ENCODE measurements at regions not wholly inside any gene's neighbourhood (a gene's known extent, or its start where the extent isn't known, plus 50 kb on each side); places are given as distances from the start of the nearest gene placed in this dataset.
"Not testable (repeated sequence)": the region's sequence is repeated elsewhere in the genome, so short reads cannot be mapped to it uniquely, and the experiment has no call there.

DNA sequence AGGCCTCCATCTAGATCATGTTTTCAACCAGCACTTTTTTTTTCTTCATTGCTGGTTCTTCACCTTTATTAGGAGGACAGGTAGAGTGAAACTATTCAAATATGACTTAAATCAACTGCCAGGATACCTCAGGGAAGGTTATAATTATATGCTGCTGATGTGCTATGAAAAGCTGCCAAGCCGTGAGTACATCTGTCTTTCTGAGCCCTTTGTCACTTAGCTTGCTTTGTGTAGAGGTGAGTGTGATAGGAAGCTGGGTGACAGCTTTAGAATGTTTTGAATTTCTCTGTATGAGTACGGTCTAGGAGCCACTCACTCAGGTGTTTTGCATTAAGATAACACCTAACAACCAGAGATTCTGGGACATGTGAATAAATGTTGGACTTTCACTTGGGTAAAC, 365.2 kb downstream of the OTUD1 start:
- Mint-ChIP-seq H3K9me3 (peaks cover 0 to 14% (median 0%) of the 10 kb centered on the region in 9 donors), H3K27ac (no peak overlapping the region), H3K4me1 (no peaks in the 10 kb centered on the region), H3K36me3 (no peaks in the 10 kb centered on the region), H3K27me3 (peaks cover 0 to 5% (median 1%) of the 10 kb centered on the region in 5 donors), H3K4me3 (no peak overlapping the region)
- ATAC-seq: no peak
- POLR2A ChIA-PET: no interaction called here
- DNase-seq: no peak

DNA sequence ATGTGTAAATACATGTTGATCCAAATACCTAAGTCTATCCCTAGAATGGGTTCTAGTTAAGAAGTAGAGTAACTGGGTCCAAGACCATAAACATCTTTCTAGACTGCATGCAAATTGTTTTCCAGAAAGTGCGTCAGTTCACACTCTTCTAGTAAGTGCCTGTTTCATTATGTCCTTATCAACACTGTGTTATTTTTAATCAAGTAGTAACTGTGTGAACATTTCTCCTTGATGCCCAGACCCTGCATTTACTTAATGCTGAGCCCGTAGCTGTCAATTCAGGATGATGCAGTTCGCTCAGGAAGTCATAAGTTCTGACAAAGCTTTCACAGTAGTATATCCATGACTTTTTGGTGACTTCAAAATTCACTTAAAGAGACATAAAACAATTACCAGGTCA, 374.8 kb downstream of the OTUD1 start:
- ATAC-seq (no peak), DNase-seq (no peak)
- no peaks in the 10 kb centered on the region for H3K36me3 Mint-ChIP-seq
- no peak overlapping the region for H3K4me3 Mint-ChIP-seq
- POLR2A ChIA-PET: no interaction called here
- H3K27me3 Mint-ChIP-seq: peaks cover 0 to 18% (median 3%) of the 10 kb centered on the region in 5 donors
- H3K4me1 Mint-ChIP-seq: no peaks in the 10 kb centered on the region
- H3K27ac Mint-ChIP-seq: no peak overlapping the region
- no peaks in the 10 kb centered on the region for H3K9me3 Mint-ChIP-seq

DNA sequence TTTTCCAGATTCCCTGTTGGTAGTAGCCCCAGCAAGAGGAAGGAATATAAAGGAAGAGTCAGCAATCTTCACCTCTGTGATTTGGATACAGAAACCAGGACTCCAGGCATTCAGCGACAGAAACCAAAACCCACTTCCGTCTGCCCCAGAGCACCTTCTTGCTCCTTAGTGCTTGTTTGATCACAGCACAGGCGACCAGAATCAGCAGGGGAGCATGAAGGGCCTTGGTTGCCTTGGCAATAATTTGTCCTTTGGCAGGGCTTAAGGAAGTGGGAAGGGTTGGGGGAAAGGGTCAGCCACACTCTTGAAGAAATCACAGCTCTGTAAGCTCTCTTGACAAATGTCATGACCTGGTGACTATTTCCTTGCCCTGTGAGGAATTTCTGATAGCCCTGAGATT, 379.6 kb downstream of the OTUD1 start:
- Mint-ChIP-seq H3K27me3 (peaks cover 0 to 29% (median 3%) of the 10 kb centered on the region in 5 donors), H3K9me3 (no peaks in the 10 kb centered on the region), H3K27ac (no peak overlapping the region), H3K36me3 (no peaks in the 10 kb centered on the region), H3K4me1 (no peaks in the 10 kb centered on the region), H3K4me3 (no peak overlapping the region)
- POLR2A ChIA-PET: no interaction called here
- DNase-seq: no peak
- ATAC-seq: no peak

DNA sequence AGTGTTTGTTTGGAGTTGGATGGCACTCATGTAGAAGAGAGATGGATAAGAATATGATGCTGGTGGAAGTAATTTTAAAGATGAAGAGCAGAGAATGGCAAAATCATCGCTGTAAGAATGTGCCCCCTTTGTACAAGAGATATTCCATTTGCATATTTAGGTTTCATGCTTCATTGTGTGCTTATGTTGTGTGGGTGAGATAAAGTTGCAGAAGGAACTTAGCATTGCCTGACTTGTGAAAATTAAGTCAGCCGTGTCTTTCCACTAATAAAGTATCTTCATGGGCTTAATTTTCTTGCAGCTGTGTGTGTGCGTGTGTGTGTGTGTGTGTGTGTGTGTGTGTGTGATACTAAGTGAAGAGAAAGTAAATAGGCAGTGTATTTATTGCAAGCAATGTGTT, 381.9 kb downstream of the OTUD1 start:
- no peaks in the 10 kb centered on the region for H3K36me3 Mint-ChIP-seq
- no peak overlapping the region for H3K27ac Mint-ChIP-seq
- ATAC-seq (no peak), DNase-seq (no peak)
- no peaks in the 10 kb centered on the region for H3K4me1 Mint-ChIP-seq
- H3K27me3 Mint-ChIP-seq: peaks cover 0 to 29% (median 3%) of the 10 kb centered on the region in 5 donors
- H3K9me3 Mint-ChIP-seq: peaks cover 0 to 4% (median 0%) of the 10 kb centered on the region in 9 donors
- no peak overlapping the region for H3K4me3 Mint-ChIP-seq
- POLR2A ChIA-PET: no interaction called here

DNA sequence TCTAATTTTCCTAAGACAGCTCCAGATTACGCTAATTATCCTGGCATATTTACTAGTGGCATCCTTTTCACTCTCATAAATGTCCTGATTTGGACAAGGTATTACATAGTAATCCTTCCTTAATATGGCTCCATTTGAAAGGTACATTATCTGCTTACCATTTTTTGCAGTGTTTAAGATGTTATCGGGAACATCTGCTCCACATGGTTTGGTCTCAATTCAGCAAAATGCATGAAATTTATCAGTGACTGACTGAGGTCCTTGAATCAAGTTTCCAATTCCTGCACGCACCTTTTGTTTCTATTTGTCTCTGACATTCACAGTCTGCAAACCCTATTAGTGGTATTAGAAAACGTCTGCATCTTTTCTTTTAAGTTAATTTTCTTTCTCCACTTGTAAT, 384.1 kb upstream of the KIAA1217 start:
- Mint-ChIP-seq H3K4me1 (no peaks in the 10 kb centered on the region), H3K9me3 (peaks cover 0 to 9% (median 0%) of the 10 kb centered on the region in 9 donors), H3K27me3 (peaks cover 0 to 20% (median 2%) of the 10 kb centered on the region in 5 donors), H3K27ac (no peak overlapping the region), H3K36me3 (no peaks in the 10 kb centered on the region), H3K4me3 (no peak overlapping the region)
- POLR2A ChIA-PET: no interaction called here
- DNase-seq (no peak), ATAC-seq (no peak)

DNA sequence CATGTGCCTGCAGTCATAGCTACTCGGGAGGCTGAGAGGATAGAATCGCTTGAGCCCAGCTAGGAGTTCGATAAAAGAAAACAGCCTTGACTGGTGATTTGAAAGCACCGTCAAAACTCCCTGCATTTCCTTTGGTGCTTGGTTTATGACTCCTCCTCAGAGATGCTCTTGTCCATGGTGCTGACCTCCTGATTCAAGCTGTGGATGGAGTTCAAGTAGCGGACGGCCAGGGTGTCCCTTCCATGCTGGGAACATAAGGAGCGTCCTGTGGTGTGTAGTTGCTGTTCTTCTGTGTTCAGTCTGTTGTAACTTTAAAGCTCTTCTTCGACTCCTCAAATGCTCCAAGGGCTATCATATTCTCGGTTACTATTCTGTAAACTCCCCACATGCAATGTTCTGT, 382.5 kb upstream of the KIAA1217 start:
- H3K9me3 Mint-ChIP-seq: peaks cover 0 to 9% (median 0%) of the 10 kb centered on the region in 9 donors
- POLR2A ChIA-PET: no interaction called here
- DNase-seq: no peak
- H3K4me3 Mint-ChIP-seq: no peak overlapping the region
- no peak for ATAC-seq
- peaks cover 0 to 13% (median 4%) of the 10 kb centered on the region in 5 donors for H3K27me3 Mint-ChIP-seq
- no peaks in the 10 kb centered on the region for H3K4me1 Mint-ChIP-seq
- no peak overlapping the region for H3K27ac Mint-ChIP-seq
- no peaks in the 10 kb centered on the region for H3K36me3 Mint-ChIP-seq

DNA sequence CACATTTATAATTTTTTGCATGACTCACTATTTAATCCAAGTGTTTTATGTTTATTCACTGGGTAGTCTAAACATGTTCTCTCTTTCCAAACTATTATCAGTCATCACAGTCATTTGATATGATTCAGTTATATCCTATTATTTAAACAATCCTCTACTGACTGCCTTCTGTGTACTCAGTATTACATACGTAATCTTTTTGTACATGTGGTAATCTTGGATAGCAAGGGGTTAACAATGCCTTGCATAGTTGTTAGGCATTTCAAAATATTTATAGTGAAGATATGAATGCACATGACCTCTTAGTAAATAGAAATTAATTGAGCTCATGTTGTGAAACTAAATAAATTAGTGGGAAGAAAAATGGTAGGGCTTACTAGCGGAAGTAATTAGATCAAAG, 379.4 kb upstream of the KIAA1217 start:
- DNase-seq (no peak), ATAC-seq (no peak)
- POLR2A ChIA-PET: no interaction called here
- H3K27ac Mint-ChIP-seq: no peak overlapping the region
- H3K4me3 Mint-ChIP-seq: no peak overlapping the region
- H3K27me3 Mint-ChIP-seq: peaks cover 0 to 9% (median 4%) of the 10 kb centered on the region in 5 donors
- no peaks in the 10 kb centered on the region for H3K4me1 Mint-ChIP-seq
- H3K9me3 Mint-ChIP-seq: peaks cover 0 to 16% (median 0%) of the 10 kb centered on the region in 9 donors
- H3K36me3 Mint-ChIP-seq: no peaks in the 10 kb centered on the region

DNA sequence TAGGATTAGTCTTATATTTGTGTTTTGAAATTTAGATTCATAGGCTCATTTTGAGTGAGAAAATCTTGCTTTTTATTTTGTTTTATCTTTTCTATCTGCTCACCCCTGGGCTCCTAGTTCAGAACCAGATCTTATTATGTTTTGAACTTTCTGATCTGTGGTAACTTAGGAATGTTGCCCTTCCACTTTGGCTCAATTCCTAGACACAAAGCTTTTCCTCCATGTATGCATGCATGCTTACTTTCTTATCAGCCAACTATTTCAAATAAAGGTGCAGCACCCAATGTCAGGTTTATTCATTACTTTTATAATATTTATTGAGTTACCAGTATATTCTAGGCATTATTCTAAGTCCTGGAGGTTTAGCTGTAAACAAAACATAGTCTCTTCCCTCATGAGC, 374.8 kb upstream of the KIAA1217 start:
- Mint-ChIP-seq H3K27me3 (peaks cover 0 to 11% (median 3%) of the 10 kb centered on the region in 5 donors), H3K4me3 (no peak overlapping the region), H3K4me1 (no peaks in the 10 kb centered on the region), H3K36me3 (no peaks in the 10 kb centered on the region), H3K9me3 (peaks cover 0 to 12% (median 0%) of the 10 kb centered on the region in 9 donors), H3K27ac (no peak overlapping the region)
- POLR2A ChIA-PET: no interaction called here
- DNase-seq (no peak), ATAC-seq (no peak)

DNA sequence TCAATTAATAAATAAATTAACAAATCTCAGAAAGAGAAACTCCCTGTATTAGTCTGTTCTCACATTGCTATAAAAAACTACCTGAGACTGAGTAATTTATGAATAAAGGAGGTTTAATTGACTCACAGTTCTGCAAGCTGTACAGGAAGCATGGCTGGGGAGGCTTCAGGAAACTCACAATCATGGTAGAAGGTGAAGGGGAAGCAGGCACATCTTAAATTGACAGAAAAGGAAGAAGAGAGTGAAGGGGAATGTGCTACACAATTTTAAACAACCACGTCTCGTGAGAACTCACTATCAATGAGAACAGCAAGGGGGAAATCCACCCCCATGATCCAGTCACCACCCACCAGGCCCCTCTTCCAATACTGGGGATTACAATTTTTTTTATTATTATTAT, 358.3 kb upstream of the KIAA1217 start:
- Mint-ChIP-seq H3K4me3 (no peak overlapping the region), H3K4me1 (no peaks in the 10 kb centered on the region), H3K27me3 (peaks cover 0 to 5% (median 0%) of the 10 kb centered on the region in 5 donors), H3K27ac (no peak overlapping the region), H3K9me3 (peaks cover 0 to 36% (median 21%) of the 10 kb centered on the region in 9 donors), H3K36me3 (no peaks in the 10 kb centered on the region)
- DNase-seq (no peak), ATAC-seq (no peak)
- POLR2A ChIA-PET: no interaction called here

DNA sequence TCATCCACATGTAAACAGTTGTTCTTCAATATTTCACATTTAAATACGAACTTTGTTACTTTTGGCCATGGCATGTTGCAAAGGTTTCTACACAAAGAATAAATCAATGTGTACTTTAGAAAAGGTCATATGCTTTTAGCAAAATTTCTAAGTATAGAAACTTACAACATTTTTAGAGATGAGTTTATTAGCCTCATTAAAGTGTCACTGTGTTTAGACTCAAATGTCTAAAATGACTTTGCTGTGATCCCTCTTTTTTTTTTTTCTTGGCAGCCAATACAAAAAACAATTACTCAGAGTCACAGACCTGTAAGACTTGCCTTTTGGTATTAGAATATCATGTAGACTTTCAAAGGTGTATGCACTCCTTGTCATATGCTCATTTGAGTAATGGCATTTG, 349.3 kb upstream of the KIAA1217 start:
- POLR2A ChIA-PET: no interaction called here
- H3K36me3 Mint-ChIP-seq: no peaks in the 10 kb centered on the region
- H3K27me3 Mint-ChIP-seq: peaks cover 0 to 8% (median 0%) of the 10 kb centered on the region in 5 donors
- no peak overlapping the region for H3K4me3 Mint-ChIP-seq
- DNase-seq (no peak), ATAC-seq (no peak)
- H3K4me1 Mint-ChIP-seq: no peaks in the 10 kb centered on the region
- no peak overlapping the region for H3K27ac Mint-ChIP-seq
- H3K9me3 Mint-ChIP-seq: peaks cover 0 to 18% (median 8%) of the 10 kb centered on the region in 9 donors

DNA sequence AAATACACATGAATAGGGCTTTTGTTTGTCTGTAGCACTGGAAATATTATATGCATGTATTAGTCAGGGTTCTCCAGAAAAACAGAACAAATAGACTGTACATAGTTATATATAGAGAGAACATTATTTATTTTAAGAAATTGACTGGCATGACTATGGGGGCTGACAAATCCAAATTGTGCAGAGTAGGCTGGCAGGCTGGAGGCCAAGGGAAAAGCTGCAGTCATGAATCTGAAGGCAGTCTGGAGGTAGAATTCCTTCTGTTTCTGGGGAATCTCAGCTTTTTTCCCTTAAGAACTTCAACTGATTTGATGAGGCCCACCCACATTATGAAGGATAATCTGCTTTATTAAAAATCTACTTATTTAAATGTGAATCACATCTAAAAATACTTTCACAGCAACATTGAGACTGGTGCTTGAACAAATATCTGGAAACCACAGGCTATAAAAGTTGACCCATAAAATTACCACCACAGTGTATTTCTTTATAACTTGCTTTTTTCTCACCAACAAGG, 344.2 kb upstream of the KIAA1217 start:
- DNase-seq: no peak

DNA sequence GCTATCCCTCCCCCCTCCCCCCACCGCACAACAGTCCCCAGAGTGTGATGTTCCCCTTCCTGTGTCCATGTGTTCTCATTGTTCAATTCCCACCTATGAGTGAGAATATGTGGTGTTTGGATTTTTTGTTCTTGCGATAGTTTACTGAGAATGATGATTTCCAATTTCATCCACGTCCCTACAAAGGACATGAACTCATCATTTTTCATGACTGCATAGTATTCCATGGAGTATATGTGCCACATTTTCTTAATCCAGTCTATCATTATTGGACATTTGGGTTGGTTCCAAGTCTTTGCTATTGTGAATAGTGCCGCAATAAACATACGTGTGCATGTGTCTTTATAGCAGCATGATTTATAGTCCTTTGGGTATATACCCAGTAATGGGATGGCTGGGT, 342.0 kb upstream of the KIAA1217 start:
- ATAC-seq, DNase-seq, H3K4me1 Mint-ChIP-seq, H3K36me3 Mint-ChIP-seq, H3K4me3 Mint-ChIP-seq, POLR2A ChIA-PET, H3K27ac Mint-ChIP-seq: not testable (repeated sequence)
- Mint-ChIP-seq H3K9me3 (peaks cover 0 to 12% (median 0%) of the 10 kb centered on the region in 9 donors), H3K27me3 (peaks cover 0 to 21% (median 2%) of the 10 kb centered on the region in 5 donors)

More for the DNA sequence above, 344.2 kb upstream of the KIAA1217 start:
- peaks cover 0 to 3% (median 0%) of the 10 kb centered on the region in 5 donors for H3K27me3 Mint-ChIP-seq
- POLR2A ChIA-PET: no interaction called here
- ATAC-seq: no peak
- no peak overlapping the region for H3K27ac Mint-ChIP-seq
- peaks cover 0 to 4% (median 0%) of the 10 kb centered on the region in 9 donors for H3K9me3 Mint-ChIP-seq
- no peaks in the 10 kb centered on the region for H3K4me1 Mint-ChIP-seq
- H3K36me3 Mint-ChIP-seq: no peaks in the 10 kb centered on the region
- no peak overlapping the region for H3K4me3 Mint-ChIP-seq

DNA sequence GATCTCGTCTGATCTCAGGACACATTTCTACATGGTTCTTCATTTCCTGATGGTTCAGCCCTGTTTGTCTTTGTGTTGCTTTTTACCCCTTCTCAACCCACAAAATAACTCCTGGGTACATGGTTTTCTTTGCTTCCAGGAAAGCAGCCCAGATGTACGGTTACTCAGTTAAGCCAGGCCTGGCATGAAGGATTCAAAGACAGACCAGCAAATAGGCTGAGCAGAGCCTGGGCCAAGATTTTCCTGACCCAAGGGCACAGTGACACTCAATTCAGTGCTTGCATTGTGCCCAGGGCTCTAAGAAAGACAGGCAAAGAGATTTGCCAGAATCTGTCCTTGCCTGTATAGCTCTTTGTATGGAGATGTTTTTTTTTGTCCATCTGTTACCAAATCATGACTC, 340.8 kb upstream of the KIAA1217 start:
- H3K4me3 Mint-ChIP-seq: no peak overlapping the region
- no peak for DNase-seq
- H3K36me3 Mint-ChIP-seq: no peaks in the 10 kb centered on the region
- no peak overlapping the region for H3K27ac Mint-ChIP-seq
- peaks cover 0 to 25% (median 2%) of the 10 kb centered on the region in 5 donors for H3K27me3 Mint-ChIP-seq
- POLR2A ChIA-PET: no interaction called here
- no peaks in the 10 kb centered on the region for H3K4me1 Mint-ChIP-seq
- peaks cover 0 to 12% (median 0%) of the 10 kb centered on the region in 9 donors for H3K9me3 Mint-ChIP-seq
- no peak for ATAC-seq

DNA sequence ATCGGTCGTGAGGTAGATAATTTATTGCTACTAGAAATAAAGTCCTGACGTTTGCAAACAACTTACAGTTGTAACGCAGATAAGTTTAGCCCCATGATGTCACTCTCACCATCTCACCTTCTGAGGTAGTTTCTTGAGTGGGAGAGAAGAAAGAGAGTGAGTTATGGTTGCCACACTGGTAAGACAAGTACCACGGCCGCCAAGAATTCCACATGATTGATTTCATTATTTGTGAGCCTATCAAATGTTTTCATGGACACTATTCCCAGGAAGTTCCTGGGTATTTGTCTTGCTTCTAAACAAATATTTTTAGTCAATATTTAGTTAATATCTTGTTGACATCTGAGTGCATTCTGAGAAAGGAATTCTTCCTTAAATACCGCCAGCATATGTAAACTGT, 339.4 kb upstream of the KIAA1217 start:
- Mint-ChIP-seq H3K9me3 (peaks cover 0 to 12% (median under 1%) of the 10 kb centered on the region in 9 donors), H3K4me3 (no peak overlapping the region), H3K4me1 (no peaks in the 10 kb centered on the region), H3K27ac (no peak overlapping the region), H3K27me3 (peaks cover 0 to 33% (median 4%) of the 10 kb centered on the region in 5 donors), H3K36me3 (peaks cover 0 to under 1% (median 0%) of the 10 kb centered on the region in 3 donors)
- DNase-seq (no peak), ATAC-seq (no peak)
- POLR2A ChIA-PET: no interaction called here
